ENCODE measurements at regions not wholly inside any gene's neighbourhood (a gene's known extent, or its start where the extent isn't known, plus 50 kb on each side); places are given as distances from the start of the nearest gene placed in this dataset.

DNA sequence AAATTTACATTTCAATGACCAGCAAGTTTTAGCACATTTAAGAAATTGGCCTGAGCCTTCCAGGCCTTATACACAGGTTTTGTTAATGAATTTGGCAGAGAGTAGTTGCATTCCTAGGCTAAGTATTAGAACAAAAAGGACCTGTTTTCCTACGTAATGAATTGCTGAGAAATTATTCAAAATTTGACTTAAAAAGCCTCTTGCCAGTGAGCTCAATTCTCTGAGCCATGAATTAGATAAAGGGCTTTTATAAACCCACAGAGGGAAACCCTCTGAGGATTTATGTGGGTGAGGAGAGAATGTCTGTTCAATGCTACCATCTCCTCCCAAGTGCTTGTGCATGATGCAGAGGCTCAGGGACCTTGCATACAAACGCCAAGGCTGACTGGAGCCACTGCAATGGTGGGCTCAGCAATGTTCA lies 94.5 kb upstream of the PELI2 start:
- H3K27ac ChIP-seq, result no peak overlapping the region
- peaks cover 11 to 15% of the 10 kb centered on the region in 2 donors for H3K4me1 ChIP-seq (ENCODE audit: control insufficient read depth in 1 of 2, low read depth in 2 of 2)
- no peaks in the 10 kb centered on the region for H3K9me3 ChIP-seq
- TF ChIP-seq, protein P1, sequence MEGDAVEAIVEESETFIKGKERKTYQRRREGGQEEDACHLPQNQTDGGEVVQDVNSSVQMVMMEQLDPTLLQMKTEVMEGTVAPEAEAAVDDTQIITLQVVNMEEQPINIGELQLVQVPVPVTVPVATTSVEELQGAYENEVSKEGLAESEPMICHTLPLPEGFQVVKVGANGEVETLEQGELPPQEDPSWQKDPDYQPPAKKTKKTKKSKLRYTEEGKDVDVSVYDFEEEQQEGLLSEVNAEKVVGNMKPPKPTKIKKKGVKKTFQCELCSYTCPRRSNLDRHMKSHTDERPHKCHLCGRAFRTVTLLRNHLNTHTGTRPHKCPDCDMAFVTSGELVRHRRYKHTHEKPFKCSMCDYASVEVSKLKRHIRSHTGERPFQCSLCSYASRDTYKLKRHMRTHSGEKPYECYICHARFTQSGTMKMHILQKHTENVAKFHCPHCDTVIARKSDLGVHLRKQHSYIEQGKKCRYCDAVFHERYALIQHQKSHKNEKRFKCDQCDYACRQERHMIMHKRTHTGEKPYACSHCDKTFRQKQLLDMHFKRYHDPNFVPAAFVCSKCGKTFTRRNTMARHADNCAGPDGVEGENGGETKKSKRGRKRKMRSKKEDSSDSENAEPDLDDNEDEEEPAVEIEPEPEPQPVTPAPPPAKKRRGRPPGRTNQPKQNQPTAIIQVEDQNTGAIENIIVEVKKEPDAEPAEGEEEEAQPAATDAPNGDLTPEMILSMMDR (IDR thresholded peaks at IDR 0.05), result no peak
- no peak for DNase-seq (ENCODE audit: low spot score)
- no peak overlapping the region for H3K4me3 ChIP-seq
- H3K36me3 ChIP-seq, result no peaks in the 10 kb centered on the region
- no peaks in the 10 kb centered on the region for H3K27me3 ChIP-seq (replicated peaks; ENCODE audit: insufficient read depth)
- ATAC-seq (ENCODE audit: insufficient number of reproducible peaks, low FRiP score, low read depth), result no peak

DNA sequence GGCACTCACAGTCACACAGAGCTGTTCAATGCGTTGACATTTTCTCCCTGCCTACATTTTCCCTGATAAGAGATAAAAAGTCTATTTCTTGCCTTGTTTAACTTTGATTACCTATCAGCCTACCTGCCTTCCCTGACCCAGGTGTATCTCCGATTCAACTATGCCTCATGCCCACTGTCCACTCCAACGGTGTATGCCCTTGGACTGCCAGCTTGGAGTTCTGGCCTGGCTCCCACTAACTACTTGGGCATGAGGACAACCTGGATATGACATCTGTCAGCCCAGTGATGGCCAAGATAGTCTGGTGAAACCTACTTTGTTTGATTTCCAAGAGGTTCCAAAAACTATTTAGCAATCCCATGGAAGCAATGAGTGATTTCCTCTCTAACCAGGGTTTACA lies 93.0 kb upstream of the PELI2 start:
- DNase-seq (ENCODE audit: low spot score), result no peak
- Histone ChIP-seq H3K9me3 (no peaks in the 10 kb centered on the region), H3K4me3 (no peak overlapping the region), H3K27ac (no peak overlapping the region), H3K27me3 (replicated peaks; ENCODE audit: insufficient read depth) (no peaks in the 10 kb centered on the region), H3K36me3 (no peaks in the 10 kb centered on the region), H3K4me1 (ENCODE audit: control insufficient read depth in 1 of 2, low read depth in 2 of 2) (peaks cover 12 to 18% of the 10 kb centered on the region in 2 donors)
- TF ChIP-seq, protein P1 (IDR thresholded peaks at IDR 0.05), result no peak
- no peak for ATAC-seq (ENCODE audit: insufficient number of reproducible peaks, low FRiP score, low read depth)

DNA sequence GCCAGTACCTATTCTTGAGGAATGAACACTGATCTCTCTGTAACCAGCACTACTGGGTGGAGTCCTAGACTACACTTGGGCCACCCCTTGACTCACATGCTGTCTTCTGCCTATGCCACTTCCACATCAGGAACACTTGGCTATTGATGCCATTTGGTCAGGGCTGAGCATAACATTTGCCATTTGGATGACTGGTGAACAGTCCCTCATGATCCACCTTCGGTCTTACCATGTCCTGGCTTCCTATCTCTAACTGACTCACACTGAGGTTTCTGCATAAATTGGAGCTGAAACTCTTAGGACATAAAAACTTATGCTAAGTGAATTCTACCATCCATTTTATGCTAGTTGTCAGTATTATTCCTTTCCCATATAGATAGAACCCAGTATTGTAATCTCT lies 91.7 kb upstream of the PELI2 start:
- TF ChIP-seq, protein P1 (IDR thresholded peaks at IDR 0.05), result no peak
- Histone ChIP-seq H3K9me3 (no peaks in the 10 kb centered on the region), H3K36me3 (no peaks in the 10 kb centered on the region), H3K4me1 (ENCODE audit: control insufficient read depth in 1 of 2, low read depth in 2 of 2) (peaks cover 12 to 18% of the 10 kb centered on the region in 2 donors), H3K27me3 (replicated peaks; ENCODE audit: insufficient read depth) (no peaks in the 10 kb centered on the region), H3K27ac (no peak overlapping the region), H3K4me3 (no peak overlapping the region)
- DNase-seq (ENCODE audit: low spot score) (no peak), ATAC-seq (ENCODE audit: insufficient number of reproducible peaks, low FRiP score, low read depth) (no peak)

DNA sequence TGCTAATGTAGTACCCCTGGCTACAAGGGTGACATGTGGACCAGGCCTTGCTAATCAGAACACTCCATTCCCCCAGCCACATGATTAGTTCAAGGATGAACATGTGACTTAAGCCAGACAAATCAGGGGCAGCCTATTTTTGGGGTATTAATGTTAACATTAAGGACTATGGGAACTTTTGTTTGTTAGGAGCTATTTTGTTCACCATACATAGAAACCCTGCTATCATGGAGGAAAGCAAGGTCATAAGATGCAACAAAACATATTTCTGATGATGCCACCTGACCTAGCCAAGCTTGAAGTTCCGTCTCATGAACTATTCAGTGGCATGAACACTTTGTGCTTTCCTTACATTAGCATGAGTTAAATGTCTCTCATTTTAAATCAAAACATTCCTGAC lies 90.8 kb upstream of the PELI2 start:
- Histone ChIP-seq H3K36me3 (no peaks in the 10 kb centered on the region), H3K27me3 (replicated peaks; ENCODE audit: insufficient read depth) (no peaks in the 10 kb centered on the region), H3K27ac (no peak overlapping the region), H3K9me3 (no peaks in the 10 kb centered on the region), H3K4me1 (ENCODE audit: control insufficient read depth in 1 of 2, low read depth in 2 of 2) (peaks cover 12 to 18% of the 10 kb centered on the region in 2 donors), H3K4me3 (no peak overlapping the region)
- DNase-seq (ENCODE audit: low spot score) (no peak), ATAC-seq (ENCODE audit: insufficient number of reproducible peaks, low FRiP score, low read depth) (no peak)
- TF ChIP-seq, protein P1 (IDR thresholded peaks at IDR 0.05), result no peak

DNA sequence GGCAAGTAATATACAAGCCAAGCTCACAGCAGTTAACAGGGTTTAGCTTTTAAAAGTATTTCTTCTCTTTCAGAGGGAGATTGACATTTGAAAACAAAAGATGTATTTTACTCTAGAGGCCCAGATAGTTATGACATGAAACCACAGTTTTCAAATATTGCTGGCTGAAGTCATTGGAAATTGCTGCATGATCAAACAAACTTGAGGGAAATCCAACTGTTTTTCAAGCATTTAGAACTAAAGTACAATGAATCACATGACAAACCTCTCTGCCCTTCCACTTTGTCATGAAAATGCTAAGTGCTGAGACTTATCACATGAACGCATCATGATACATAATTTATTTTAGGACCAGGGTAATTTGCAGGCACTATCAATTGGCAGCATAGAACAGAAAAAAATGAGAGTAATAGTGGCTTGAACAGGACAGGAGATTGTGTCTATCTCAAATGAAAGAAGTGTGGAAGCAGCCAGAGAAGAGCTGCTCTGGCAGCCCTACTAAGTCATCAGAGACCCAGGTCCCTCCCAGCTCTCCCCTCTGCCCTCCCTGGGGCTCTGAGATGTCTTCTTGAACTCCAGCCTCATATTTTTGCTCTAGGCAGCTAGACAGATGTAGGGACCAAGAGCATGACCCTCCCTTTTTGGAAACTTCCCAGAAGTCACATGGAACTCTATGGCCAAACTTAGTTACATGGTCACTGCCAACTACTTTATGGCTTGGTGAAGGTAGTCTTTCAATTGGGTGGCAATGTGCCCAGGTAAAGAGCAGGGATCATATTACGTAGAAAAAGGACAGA lies 90.1 kb upstream of the PELI2 start:
- Histone ChIP-seq H3K27ac (peak overlapping the region; percentile 13 to 39), H3K4me1 (ENCODE audit: control insufficient read depth in 1 of 2, low read depth in 2 of 2) (peaks cover 12 to 18% of the 10 kb centered on the region in 2 donors), H3K4me3 (peak overlapping the region; percentile 47), H3K27me3 (replicated peaks; ENCODE audit: insufficient read depth) (no peaks in the 10 kb centered on the region), H3K9me3 (no peaks in the 10 kb centered on the region), H3K36me3 (no peaks in the 10 kb centered on the region)
- no peak for DNase-seq (ENCODE audit: low spot score)
- ATAC-seq (ENCODE audit: insufficient number of reproducible peaks, low FRiP score, low read depth), result no peak
- TF ChIP-seq, protein P1 (IDR thresholded peaks at IDR 0.05), result no peak
